ENCODE measurements at regions not wholly inside any gene's neighbourhood (a gene's known extent, or its start where the extent isn't known, plus 50 kb on each side); places are given as distances from the start of the nearest gene placed in this dataset.
"Not testable (repeated sequence)": the region's sequence is repeated elsewhere in the genome, so short reads cannot be mapped to it uniquely, and the experiment has no call there.

- H3K4me3 Mint-ChIP-seq = no peak overlapping the region
- no peaks in the 10 kb centered on the region for H3K36me3 Mint-ChIP-seq
- H3K9me3 Mint-ChIP-seq = peaks cover 0 to 6% (median 5%) of the 10 kb centered on the region in 3 donors
- no peak overlapping the region for H3K27ac Mint-ChIP-seq
- H3K4me1 Mint-ChIP-seq = no peaks in the 10 kb centered on the region
- H3K27me3 Mint-ChIP-seq = no peaks in the 10 kb centered on the region
These were observed 816.0 kb upstream of the PCDH10 start for GRCh38 chr4:132332932-132333723.

- H3K4me3 Mint-ChIP-seq = no peak overlapping the region
- peaks cover 0 to 7% (median 6%) of the 10 kb centered on the region in 3 donors for H3K9me3 Mint-ChIP-seq
- H3K27ac Mint-ChIP-seq = no peak overlapping the region
- no peaks in the 10 kb centered on the region for H3K27me3 Mint-ChIP-seq
- no peaks in the 10 kb centered on the region for H3K36me3 Mint-ChIP-seq
- no peaks in the 10 kb centered on the region for H3K4me1 Mint-ChIP-seq
These were observed 815.4 kb upstream of the PCDH10 start for GRCh38 chr4:132333724-132334047.

GRCh38 chr4:132334081-132334480 lies 815.0 kb upstream of the PCDH10 start:
- Mint-ChIP-seq H3K27me3 (no peaks in the 10 kb centered on the region), H3K4me3 (no peak overlapping the region), H3K27ac (no peak overlapping the region), H3K9me3 (peaks cover 2 to 7% (median 6%) of the 10 kb centered on the region in 3 donors), H3K36me3 (no peaks in the 10 kb centered on the region), H3K4me1 (no peaks in the 10 kb centered on the region)

- Mint-ChIP-seq H3K27ac (no peak overlapping the region), H3K9me3 (peaks cover 0 to 9% (median 2%) of the 10 kb centered on the region in 3 donors), H3K36me3 (no peaks in the 10 kb centered on the region), H3K4me3 (no peak overlapping the region), H3K27me3 (no peaks in the 10 kb centered on the region), H3K4me1 (peaks cover 0 to 2% (median 0%) of the 10 kb centered on the region in 3 donors)
These were observed 803.9 kb upstream of the PCDH10 start for GRCh38 chr4:132344924-132345828.

- no peak overlapping the region for H3K27ac Mint-ChIP-seq
- H3K4me3 Mint-ChIP-seq = no peak overlapping the region
- H3K27me3 Mint-ChIP-seq = no peaks in the 10 kb centered on the region
- H3K4me1 Mint-ChIP-seq = peaks cover 0 to 2% (median 0%) of the 10 kb centered on the region in 3 donors
- H3K9me3 Mint-ChIP-seq = peaks cover 0 to 9% (median 2%) of the 10 kb centered on the region in 3 donors
- no peaks in the 10 kb centered on the region for H3K36me3 Mint-ChIP-seq
These were observed 803.1 kb upstream of the PCDH10 start for GRCh38 chr4:132346016-132346415.

- not testable (repeated sequence) for H3K4me1 Mint-ChIP-seq, H3K36me3 Mint-ChIP-seq, H3K4me3 Mint-ChIP-seq, H3K27ac Mint-ChIP-seq, H3K27me3 Mint-ChIP-seq, H3K9me3 Mint-ChIP-seq
These were observed 797.5 kb upstream of the PCDH10 start for GRCh38 chr4:132351606-132352005.

- Mint-ChIP-seq H3K27me3 (no peaks in the 10 kb centered on the region), H3K27ac (no peak overlapping the region), H3K4me1 (no peaks in the 10 kb centered on the region), H3K9me3 (peaks cover 2 to 9% (median 8%) of the 10 kb centered on the region in 3 donors), H3K4me3 (no peak overlapping the region), H3K36me3 (no peaks in the 10 kb centered on the region)
These were observed 766.9 kb upstream of the PCDH10 start for GRCh38 chr4:132382243-132382642.

GRCh38 chr4:132383571-132384199 lies 765.4 kb upstream of the PCDH10 start:
- Mint-ChIP-seq H3K27ac (no peak overlapping the region), H3K4me1 (no peaks in the 10 kb centered on the region), H3K4me3 (no peak overlapping the region), H3K9me3 (peaks cover 2 to 12% (median 5%) of the 10 kb centered on the region in 3 donors), H3K36me3 (no peaks in the 10 kb centered on the region), H3K27me3 (no peaks in the 10 kb centered on the region)

GRCh38 chr4:132384709-132385108 lies 764.4 kb upstream of the PCDH10 start:
- no peaks in the 10 kb centered on the region for H3K4me1 Mint-ChIP-seq
- no peaks in the 10 kb centered on the region for H3K36me3 Mint-ChIP-seq

GRCh38 chr4:132386130-132386529 lies 763.0 kb upstream of the PCDH10 start:
- Mint-ChIP-seq H3K4me3 (no peak overlapping the region), H3K9me3 (peaks cover 0 to 17% (median 0%) of the 10 kb centered on the region in 3 donors), H3K4me1 (no peaks in the 10 kb centered on the region), H3K36me3 (no peaks in the 10 kb centered on the region), H3K27ac (no peak overlapping the region), H3K27me3 (no peaks in the 10 kb centered on the region)

More at GRCh38 chr4:132384709-132385108, 764.4 kb upstream of the PCDH10 start:
- H3K27ac Mint-ChIP-seq = no peak overlapping the region
- H3K9me3 Mint-ChIP-seq = peaks cover 2 to 17% (median 5%) of the 10 kb centered on the region in 3 donors
- no peaks in the 10 kb centered on the region for H3K27me3 Mint-ChIP-seq
- H3K4me3 Mint-ChIP-seq = no peak overlapping the region

GRCh38 chr4:132387060-132387459 lies 762.0 kb upstream of the PCDH10 start:
- H3K36me3 Mint-ChIP-seq = no peaks in the 10 kb centered on the region
- H3K27me3 Mint-ChIP-seq = no peaks in the 10 kb centered on the region
- H3K4me1 Mint-ChIP-seq = no peaks in the 10 kb centered on the region
- H3K4me3 Mint-ChIP-seq = no peak overlapping the region
- H3K27ac Mint-ChIP-seq = no peak overlapping the region
- H3K9me3 Mint-ChIP-seq = peaks cover 0 to 11% (median 0%) of the 10 kb centered on the region in 3 donors

- Mint-ChIP-seq H3K4me3 (peak overlapping the region in 1 of 4 donors; percentile 12), H3K9me3 (peaks cover 0 to 6% (median 0%) of the 10 kb centered on the region in 3 donors), H3K36me3 (no peaks in the 10 kb centered on the region), H3K27me3 (no peaks in the 10 kb centered on the region), H3K4me1 (no peaks in the 10 kb centered on the region), H3K27ac (no peak overlapping the region)
These were observed 753.5 kb upstream of the PCDH10 start for GRCh38 chr4:132395561-132395960.

- Mint-ChIP-seq H3K4me1 (no peaks in the 10 kb centered on the region), H3K36me3 (no peaks in the 10 kb centered on the region), H3K27ac (no peak overlapping the region), H3K4me3 (no peak overlapping the region), H3K9me3 (peaks cover 0 to 6% (median 2%) of the 10 kb centered on the region in 3 donors), H3K27me3 (no peaks in the 10 kb centered on the region)
These were observed 752.5 kb upstream of the PCDH10 start for GRCh38 chr4:132396636-132397035.

- H3K4me3 Mint-ChIP-seq = no peak overlapping the region
These were observed 731.9 kb upstream of the PCDH10 start for GRCh38 chr4:132417220-132417619.

GRCh38 chr4:132427125-132427524 lies 722.0 kb upstream of the PCDH10 start:
- Mint-ChIP-seq H3K27ac (no peak overlapping the region), H3K36me3 (no peaks in the 10 kb centered on the region), H3K9me3 (peaks cover 5 to 9% (median 7%) of the 10 kb centered on the region in 3 donors), H3K27me3 (no peaks in the 10 kb centered on the region), H3K4me1 (peaks cover 0 to 2% (median 0%) of the 10 kb centered on the region in 3 donors), H3K4me3 (no peak overlapping the region)

More at GRCh38 chr4:132417220-132417619, 731.9 kb upstream of the PCDH10 start:
- peaks cover 4 to 20% (median 14%) of the 10 kb centered on the region in 3 donors for H3K9me3 Mint-ChIP-seq
- no peaks in the 10 kb centered on the region for H3K36me3 Mint-ChIP-seq
- H3K27ac Mint-ChIP-seq = no peak overlapping the region
- H3K4me1 Mint-ChIP-seq = no peaks in the 10 kb centered on the region
- H3K27me3 Mint-ChIP-seq = no peaks in the 10 kb centered on the region
